ENCODE measurements at regions not wholly inside any gene's neighbourhood (a gene's known extent, or its start where the extent isn't known, plus 50 kb on each side); places are given as distances from the start of the nearest gene placed in this dataset.

- no peak for TF ChIP-seq POLR2A (IDR thresholded peaks at IDR 0.05)
- TF ChIP-seq, protein P1, sequence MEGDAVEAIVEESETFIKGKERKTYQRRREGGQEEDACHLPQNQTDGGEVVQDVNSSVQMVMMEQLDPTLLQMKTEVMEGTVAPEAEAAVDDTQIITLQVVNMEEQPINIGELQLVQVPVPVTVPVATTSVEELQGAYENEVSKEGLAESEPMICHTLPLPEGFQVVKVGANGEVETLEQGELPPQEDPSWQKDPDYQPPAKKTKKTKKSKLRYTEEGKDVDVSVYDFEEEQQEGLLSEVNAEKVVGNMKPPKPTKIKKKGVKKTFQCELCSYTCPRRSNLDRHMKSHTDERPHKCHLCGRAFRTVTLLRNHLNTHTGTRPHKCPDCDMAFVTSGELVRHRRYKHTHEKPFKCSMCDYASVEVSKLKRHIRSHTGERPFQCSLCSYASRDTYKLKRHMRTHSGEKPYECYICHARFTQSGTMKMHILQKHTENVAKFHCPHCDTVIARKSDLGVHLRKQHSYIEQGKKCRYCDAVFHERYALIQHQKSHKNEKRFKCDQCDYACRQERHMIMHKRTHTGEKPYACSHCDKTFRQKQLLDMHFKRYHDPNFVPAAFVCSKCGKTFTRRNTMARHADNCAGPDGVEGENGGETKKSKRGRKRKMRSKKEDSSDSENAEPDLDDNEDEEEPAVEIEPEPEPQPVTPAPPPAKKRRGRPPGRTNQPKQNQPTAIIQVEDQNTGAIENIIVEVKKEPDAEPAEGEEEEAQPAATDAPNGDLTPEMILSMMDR (IDR thresholded peaks at IDR 0.05) = no peak
Observed at GRCh38 chr18:46275370-46275769, 171.2 kb downstream of the HAUS1 start.

Data from thyroid gland (tissue), 4 donors.